Keratinocyte (primary cell): ENCODE measurements at regions not wholly inside any gene's neighbourhood (a gene's known extent, or its start where the extent isn't known, plus 50 kb on each side); places are given as distances from the start of the nearest gene placed in this dataset.

Experiments
- DNase-seq: peaks from one replicate; pipeline ENCODE4 v3.0.0-alpha.2; 2011; ENCODE audit warnings: low read depth, missing footprints, low spot score
- FAIRE-seq: peaks from 2 replicates; lab custom pipeline; 2011; peaks lifted over from hg19 to GRCh38; lab: Jason Lieb, UNC
- H2AFZ ChIP-seq: 2 replicates; pipeline ENCODE4 v1.6.0; 2012; ENCODE audit warnings: low read length, control low read depth, inconsistent platforms; ENCODE audit not compliant: control insufficient read depth
- H3K27ac ChIP-seq: 2 replicates; pipeline ENCODE4 v1.5.1; 2011; ENCODE audit warnings: low read length; ENCODE audit not compliant: control insufficient read depth, insufficient read depth
- H3K27me3 ChIP-seq: 3 replicates; pipeline ENCODE4 v1.6.0; 2011; ENCODE audit warnings: low read length; ENCODE audit not compliant: control insufficient read depth, insufficient read depth; ENCODE audit errors: extremely low read depth
- H3K36me3 ChIP-seq, 2 experiments: 2 replicates in 1 of 2; 3 replicates in 1 of 2; pipeline ENCODE4 v1.5.1; 2011; ENCODE audit warnings: low read length in 2 of 2, mild to moderate bottlenecking in 1 of 2; ENCODE audit not compliant: control insufficient read depth in 2 of 2, insufficient read depth in 2 of 2; ENCODE audit errors: extremely low read depth in 1 of 2
- H3K4me1 ChIP-seq: 3 replicates; pipeline ENCODE4 v1.5.1; 2011; ENCODE audit warnings: low read length; ENCODE audit not compliant: control insufficient read depth, insufficient read depth; ENCODE audit errors: extremely low read depth
- H3K4me2 ChIP-seq: 3 replicates; pipeline ENCODE4 v1.6.0; 2011; ENCODE audit warnings: low read depth, low read length; ENCODE audit not compliant: control insufficient read depth, insufficient read depth; ENCODE audit errors: extremely low read depth
- H3K4me3 ChIP-seq, 3 experiments: fragments of 200-600 bp in 1 of 3; sonication (generic) in 1 of 3; 2 replicates in 2 of 3; 3 replicates in 1 of 3; pipeline ENCODE4 v1.5.1; 2011 to 2016; ENCODE audit warnings: low read length in 3 of 3, mild to moderate bottlenecking in 3 of 3, control low read depth in 2 of 3, inconsistent platforms in 1 of 3, low read depth in 1 of 3, mixed read lengths in 1 of 3, mixed run types in 1 of 3, moderate library complexity in 1 of 3; ENCODE audit not compliant: control insufficient read depth in 2 of 3, insufficient read depth in 2 of 3; ENCODE audit errors: extremely low read depth in 1 of 3
- H3K79me2 ChIP-seq: 2 replicates; pipeline ENCODE4 v1.6.0; 2012; ENCODE audit warnings: low read length; ENCODE audit not compliant: control insufficient read depth, insufficient read depth
- H3K9ac ChIP-seq: 3 replicates; pipeline ENCODE4 v1.6.0; 2011; ENCODE audit warnings: low read length; ENCODE audit not compliant: control insufficient read depth, insufficient read depth; ENCODE audit errors: extremely low read depth
- H3K9me1 ChIP-seq: 3 replicates; pipeline ENCODE4 v1.6.0; 2011; ENCODE audit warnings: low read length; ENCODE audit not compliant: control insufficient read depth, insufficient read depth; ENCODE audit errors: extremely low read depth
- H3K9me3 ChIP-seq: 2 replicates; pipeline ENCODE4 v1.5.1; 2012; ENCODE audit warnings: low read depth, low read length; ENCODE audit not compliant: control insufficient read depth
- H4K20me1 ChIP-seq: 3 replicates; pipeline ENCODE4 v1.6.0; 2011; ENCODE audit warnings: low read length; ENCODE audit not compliant: control insufficient read depth, insufficient read depth; ENCODE audit errors: extremely low read depth
- CTCF ChIP-seq, 3 experiments: IDR thresholded peaks in 1 of 3; conservative IDR thresholded peaks in 1 of 3; optimal IDR thresholded peaks in 1 of 3; 2 replicates in 2 of 3; 3 replicates in 1 of 3; pipeline versions ENCODE3 to v1.5.1; 2011; ENCODE audit warnings: low read length in 3 of 3, mild to moderate bottlenecking in 3 of 3, moderate library complexity in 2 of 3, control low read depth in 1 of 3, inconsistent platforms in 1 of 3; ENCODE audit not compliant: insufficient read depth in 2 of 3; ENCODE audit errors: extremely low read depth in 1 of 3
- EZH2 ChIP-seq: IDR thresholded peaks from one replicate; pipeline ENCODE4 v1.6.1; 2012; ENCODE audit warnings: inconsistent platforms, mild to moderate bottlenecking, low read length, moderate library complexity
- dilution Hi-C: fragments of 300-500 bp; cut with MboI; formaldehyde crosslinking; loops from one replicate; pipeline ENCODE4 v1.7.0; 2020; ENCODE audit warnings: low sequenced_read_pairs; ENCODE audit not compliant: extremely low pct_ligation_motif_present

GRCh38 chr5:159490507-159490906 lies 160.2 kb upstream of the IL12B start:
- H3K4me3 ChIP-seq, result no peak overlapping the region
- no peaks in the 10 kb centered on the region for H3K9me3 ChIP-seq
- H3K4me1 ChIP-seq, result no peaks in the 10 kb centered on the region
- H4K20me1 ChIP-seq, result no peaks in the 10 kb centered on the region
- no peak overlapping the region for H3K4me2 ChIP-seq
- no peaks in the 10 kb centered on the region for H3K27me3 ChIP-seq
- H3K27ac ChIP-seq, result no peak overlapping the region
- DNase-seq (no peak), FAIRE-seq (no peak)
- TF ChIP-seq CTCF (optimal IDR thresholded peaks at IDR 0.05 in 1 of 3, IDR thresholded peaks at IDR 0.05 in 1 of 3, conservative IDR thresholded peaks at IDR 0.05 in 1 of 3; ENCODE audit: extremely low read depth in 1 of 3, insufficient read depth in 2 of 3, low read length in 3 of 3) (no peak), EZH2 (no peak)
- no peaks in the 10 kb centered on the region for H3K36me3 ChIP-seq
- dilution Hi-C loops, result no loop called here
- H3K79me2 ChIP-seq, result no peaks in the 10 kb centered on the region
- no peaks in the 10 kb centered on the region for H3K9me1 ChIP-seq
- H3K9ac ChIP-seq, result no peak overlapping the region
- no peak overlapping the region for H2AFZ ChIP-seq

- Histone ChIP-seq H3K9me3 (no peaks in the 10 kb centered on the region), H3K27me3 (no peaks in the 10 kb centered on the region), H3K79me2 (no peaks in the 10 kb centered on the region), H3K4me2 (no peak overlapping the region), H3K9me1 (no peaks in the 10 kb centered on the region), H3K4me3 (no peak overlapping the region), H2AFZ (no peak overlapping the region), H3K27ac (no peak overlapping the region), H3K9ac (no peak overlapping the region), H3K36me3 (no peaks in the 10 kb centered on the region), H4K20me1 (no peaks in the 10 kb centered on the region), H3K4me1 (no peaks in the 10 kb centered on the region)
- dilution Hi-C loops, result no loop called here
- FAIRE-seq (no peak), DNase-seq (no peak)
- TF ChIP-seq CTCF (optimal IDR thresholded peaks at IDR 0.05 in 1 of 3, IDR thresholded peaks at IDR 0.05 in 1 of 3, conservative IDR thresholded peaks at IDR 0.05 in 1 of 3; ENCODE audit: extremely low read depth in 1 of 3, insufficient read depth in 2 of 3, low read length in 3 of 3), result no peak
- no peak for TF ChIP-seq EZH2
Observed at GRCh38 chr5:159493696-159494095, 163.4 kb upstream of the IL12B start.
